NCI-H524 (cell line): ENCODE measurements at regions not wholly inside any gene's neighbourhood (a gene's known extent, or its start where the extent isn't known, plus 50 kb on each side); places are given as distances from the start of the nearest gene placed in this dataset.
A peak's percentile ranks its signal among the peaks of the same experiment; 100 is the strongest.

Experiments used
- DNase-seq, 2 experiments: peaks; one replicate each; lab custom pipeline; 2025; lab: John Stamatoyannopoulos, UW

DNA sequence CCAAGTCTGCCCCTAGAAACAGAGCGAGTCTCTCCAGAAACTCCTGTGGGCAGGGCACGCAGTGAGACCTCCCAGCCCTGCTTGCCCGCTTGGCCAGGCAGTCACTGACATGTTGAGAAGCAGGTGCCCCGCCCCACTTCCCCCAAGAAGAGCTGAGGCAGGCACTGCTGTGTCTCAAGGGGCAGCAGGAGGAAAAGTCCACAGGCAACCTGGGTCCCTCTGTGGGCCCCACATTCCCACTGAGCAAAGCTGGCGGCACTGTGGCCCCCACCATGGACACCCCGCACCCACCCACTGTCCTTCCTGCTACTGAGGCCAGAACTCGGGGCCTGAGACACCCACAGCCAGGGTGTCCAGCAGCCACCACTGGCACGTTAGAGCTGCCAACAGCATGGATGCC is 137.3 kb upstream of the NKX1-1 start:
- no peak for DNase-seq

DNA sequence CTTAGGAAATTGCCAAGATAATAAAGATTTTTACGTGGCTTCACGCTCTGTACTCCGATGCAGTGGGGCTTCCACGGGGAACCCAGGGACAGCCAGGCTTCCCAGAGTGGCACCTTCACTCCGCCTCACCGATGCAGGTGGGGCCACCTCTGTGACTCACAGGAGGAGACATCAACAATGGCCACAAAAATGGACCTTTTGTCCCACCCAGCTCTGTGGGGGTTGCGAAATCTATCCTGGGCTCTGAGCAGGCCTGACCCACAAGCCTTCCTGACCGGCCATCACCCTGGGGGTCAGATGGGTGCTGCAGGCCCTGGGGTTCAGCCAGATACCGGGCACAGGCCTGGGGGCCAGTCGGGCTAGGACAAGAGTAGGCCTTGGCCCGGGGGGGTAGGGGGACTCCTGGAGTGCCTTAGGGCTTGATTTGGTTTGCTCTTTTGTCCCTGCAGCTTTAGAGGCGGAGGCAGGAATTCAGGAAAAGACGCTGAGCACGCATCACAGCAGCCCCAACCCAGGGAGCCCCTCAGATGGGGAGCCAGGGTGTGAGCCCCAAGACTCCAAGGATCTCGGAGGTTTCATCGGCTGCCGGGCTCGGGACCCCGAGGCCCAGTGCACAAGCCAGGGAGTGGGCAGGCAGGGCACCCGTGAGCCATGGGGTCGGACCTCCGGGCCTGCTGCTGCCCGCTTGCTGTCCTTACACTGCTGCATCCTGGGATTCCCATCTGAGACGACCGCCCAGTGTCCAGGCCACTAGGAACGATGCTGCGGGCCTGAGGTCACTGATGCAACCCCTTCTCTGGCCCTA is 136.5 kb upstream of the NKX1-1 start:
- DNase-seq, result no peak

DNA sequence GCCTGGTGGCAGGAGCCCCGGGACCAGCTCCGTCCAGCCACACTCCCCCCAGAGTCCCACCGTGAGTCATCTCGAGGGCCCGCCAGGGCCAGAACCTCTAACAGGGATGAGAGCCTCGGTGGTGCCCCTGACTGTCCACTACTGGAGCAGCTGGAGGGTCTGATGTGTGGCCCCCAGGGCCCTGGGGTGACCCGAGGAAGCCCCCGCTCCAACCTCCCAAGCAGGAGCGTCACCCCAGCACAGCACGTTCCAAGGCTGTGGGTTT is 135.9 kb upstream of the NKX1-1 start:
- no peak for DNase-seq

DNA sequence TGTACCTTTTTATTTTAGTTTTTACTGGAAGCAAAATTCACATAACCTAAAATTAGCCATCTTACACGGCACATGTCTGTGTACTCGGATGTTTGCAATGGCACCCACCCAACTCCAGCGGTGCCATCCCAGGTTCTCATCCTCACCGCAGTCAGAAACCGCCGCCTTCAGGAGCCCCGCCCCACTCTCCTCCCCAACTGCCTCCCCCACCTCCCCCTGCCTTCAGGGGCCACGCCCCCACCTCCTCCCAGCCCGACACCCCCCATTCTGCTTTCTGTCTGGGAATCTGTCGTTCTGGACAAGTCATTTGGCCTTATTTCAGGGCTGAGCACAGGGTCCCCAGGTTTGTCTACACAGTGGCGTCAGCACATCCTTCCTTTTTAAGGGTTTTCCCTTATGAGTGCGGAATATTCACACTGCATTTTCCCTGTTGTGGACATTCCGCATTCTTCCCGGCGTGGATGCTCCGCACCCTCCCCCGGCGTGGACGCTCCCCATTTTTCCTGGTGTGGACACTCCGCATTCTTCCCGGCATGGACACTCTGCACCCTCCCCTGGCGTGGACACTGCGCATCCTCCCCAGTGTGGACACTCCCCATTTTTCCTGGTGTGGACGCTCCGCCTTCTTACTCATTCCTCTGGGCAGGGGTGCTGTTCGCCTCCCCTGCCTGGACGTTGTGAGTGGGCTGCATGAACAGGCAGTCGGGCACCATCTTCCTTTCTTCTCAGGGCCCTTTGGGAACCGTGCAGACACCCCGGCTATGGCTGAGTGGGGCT is 135.4 kb upstream of the NKX1-1 start:
- no peak for DNase-seq

DNA sequence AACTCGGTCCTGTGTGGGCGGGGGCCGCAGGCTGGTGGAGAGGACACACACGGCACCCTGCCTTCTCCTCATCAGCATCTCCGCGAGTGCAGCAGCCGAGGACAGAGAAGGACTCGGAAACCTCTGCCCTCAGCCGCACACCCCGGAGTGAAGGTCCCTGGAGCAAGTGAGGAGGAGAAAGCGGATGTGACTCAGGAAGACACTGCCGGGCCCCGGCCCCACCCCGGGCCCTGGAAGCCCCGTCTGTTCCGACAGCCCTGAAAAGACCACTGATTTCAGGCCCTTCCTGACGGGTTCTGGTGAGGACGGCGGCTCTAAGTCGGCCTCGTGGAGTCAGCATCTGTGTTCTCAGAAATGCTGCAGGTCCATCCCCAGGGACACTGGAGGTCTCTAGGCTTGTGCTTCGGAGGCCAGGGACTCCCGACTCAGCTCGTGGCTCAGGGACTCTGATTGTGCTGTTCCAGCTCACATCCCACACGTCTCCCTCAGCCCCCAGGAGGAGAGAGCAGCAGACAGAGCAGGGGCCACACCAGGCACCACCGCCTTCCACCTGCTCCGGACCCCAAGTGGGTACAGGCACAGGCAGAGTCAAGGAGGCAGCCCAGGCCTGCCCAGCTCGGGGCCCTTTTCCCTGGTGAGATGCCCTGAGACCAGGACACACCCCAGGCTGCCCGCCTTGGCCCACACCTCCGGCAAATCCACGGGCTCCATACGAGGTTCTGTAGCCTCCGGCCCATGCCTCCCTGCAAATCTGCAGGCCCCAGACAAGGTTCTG is 134.5 kb upstream of the NKX1-1 start:
- no peak for DNase-seq

DNA sequence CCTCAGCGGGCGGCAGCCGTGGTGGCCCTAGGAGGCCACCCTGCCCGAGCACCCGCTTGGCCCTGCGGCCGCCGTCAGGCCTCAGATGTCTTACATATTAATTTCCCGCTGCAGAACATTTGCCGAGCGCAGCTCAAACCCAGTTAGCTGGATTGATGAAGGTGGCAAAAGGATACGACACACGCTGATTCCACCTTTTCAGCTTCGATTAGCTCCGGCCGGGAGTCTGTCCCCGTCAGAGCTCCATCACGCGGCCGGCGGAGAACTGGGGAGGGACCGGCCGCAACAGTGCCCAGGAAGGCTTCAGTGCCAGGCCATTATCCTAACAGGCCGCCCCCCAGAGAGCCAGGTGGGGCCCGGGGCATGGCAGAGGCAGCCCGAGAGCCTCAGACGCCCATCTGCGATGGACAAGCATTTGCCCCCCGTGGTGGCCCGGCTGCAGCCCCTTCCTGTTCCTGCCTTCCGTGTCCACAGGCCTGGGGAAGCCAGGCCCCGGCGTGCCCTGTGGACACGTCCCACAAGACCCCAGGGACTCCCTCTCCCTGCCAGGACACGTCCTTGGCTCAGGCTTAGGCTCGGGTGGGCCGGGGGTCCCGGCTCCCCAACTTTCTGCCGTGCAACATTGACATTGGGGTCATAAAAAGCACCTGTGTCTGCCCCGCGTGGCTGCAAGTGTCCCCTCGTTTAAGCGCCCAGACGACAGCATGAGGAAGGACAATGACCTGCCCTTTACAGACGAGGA is 133.8 kb upstream of the NKX1-1 start:
- DNase-seq, result no peak

DNA sequence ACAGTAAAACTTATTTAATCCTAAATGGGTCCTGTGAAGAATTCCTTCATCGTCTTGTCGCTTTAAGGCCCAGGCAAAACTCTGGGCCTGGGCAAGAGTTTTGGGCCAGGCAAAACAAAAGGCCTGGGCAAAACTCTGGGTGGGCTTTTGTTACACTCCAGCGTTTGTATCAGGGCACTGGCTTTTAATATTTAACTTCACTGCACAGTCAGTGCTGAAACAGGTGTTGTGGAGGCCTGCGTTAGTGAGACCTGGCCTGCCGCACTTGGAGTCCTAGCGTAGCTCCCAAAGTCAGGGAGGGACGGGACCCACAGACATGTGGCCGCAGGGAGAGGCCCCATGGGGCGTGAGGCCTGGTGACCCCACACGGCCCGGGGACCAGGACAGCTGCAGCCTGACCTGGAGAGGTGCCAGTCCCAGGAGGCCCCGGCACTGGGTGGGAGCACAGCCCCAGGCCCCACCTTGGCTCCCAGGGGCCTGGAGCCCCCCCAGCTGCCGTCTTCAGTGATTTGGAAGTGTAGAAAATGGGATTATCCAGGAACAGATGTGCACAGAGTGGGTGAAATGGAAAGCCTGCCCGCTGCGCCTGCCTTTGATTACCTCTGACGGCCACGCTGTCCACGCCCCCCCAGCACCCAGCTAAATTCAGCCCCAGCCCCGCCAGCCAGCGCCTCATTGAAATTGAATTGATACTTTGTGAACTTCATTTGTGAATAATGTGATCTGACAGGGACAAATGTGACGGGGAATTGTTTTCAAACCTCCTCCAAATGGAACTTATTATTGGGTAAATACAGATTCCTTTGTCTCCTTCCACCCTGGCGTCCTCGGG is 132.9 kb upstream of the NKX1-1 start:
- DNase-seq, result peak; percentile 50 to 86

DNA sequence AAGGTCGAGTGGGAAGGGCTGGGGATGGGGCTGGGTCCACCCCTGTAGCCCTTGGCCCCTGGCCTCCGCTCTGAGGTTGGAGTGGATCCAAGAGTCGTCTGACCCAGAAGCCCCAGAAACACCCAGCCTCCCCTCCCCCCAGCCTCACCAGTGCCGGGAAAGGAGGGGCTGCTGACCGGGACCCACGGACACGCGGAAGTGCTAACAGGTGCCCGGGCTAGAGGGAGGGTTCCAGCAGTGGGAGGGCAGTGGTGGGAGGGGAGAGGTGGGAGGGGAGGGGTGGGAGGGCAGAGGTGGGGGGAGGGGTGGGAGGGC is 131.8 kb upstream of the NKX1-1 start:
- DNase-seq, result no peak

DNA sequence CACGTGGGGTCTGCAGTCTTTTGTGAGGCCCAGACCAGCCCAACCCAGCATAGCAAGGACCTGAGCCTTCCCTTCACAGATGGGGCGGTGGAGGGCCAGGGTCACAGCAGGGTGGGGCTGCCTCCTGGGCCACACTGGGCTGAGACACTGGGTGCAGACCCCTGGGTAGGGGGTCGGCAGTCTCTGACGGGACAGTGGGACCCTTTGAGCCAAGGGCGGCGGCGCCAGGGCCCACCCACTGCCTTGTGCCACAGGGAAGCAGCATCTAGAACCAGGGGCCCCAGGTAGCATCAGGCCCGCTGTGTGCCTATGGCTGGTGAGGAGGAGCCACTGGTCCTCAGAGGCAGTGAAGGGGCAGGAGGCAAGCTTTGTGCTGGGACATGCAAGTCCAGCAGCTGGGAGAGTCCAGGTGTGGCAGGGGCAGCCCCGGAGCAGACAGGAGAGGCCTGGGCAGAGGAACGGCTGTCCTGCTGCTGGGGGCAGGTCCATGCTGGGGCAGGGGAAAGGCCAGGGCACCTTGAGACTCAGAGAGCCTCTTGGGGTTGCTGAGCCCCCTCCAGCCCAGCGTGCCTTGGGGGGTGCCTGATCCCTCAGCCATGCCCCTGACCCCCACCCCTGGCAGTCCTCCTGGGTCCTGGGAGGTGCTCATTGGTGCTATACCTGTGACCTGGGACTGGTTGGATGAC is 131.3 kb upstream of the NKX1-1 start:
- DNase-seq, result no peak

DNA sequence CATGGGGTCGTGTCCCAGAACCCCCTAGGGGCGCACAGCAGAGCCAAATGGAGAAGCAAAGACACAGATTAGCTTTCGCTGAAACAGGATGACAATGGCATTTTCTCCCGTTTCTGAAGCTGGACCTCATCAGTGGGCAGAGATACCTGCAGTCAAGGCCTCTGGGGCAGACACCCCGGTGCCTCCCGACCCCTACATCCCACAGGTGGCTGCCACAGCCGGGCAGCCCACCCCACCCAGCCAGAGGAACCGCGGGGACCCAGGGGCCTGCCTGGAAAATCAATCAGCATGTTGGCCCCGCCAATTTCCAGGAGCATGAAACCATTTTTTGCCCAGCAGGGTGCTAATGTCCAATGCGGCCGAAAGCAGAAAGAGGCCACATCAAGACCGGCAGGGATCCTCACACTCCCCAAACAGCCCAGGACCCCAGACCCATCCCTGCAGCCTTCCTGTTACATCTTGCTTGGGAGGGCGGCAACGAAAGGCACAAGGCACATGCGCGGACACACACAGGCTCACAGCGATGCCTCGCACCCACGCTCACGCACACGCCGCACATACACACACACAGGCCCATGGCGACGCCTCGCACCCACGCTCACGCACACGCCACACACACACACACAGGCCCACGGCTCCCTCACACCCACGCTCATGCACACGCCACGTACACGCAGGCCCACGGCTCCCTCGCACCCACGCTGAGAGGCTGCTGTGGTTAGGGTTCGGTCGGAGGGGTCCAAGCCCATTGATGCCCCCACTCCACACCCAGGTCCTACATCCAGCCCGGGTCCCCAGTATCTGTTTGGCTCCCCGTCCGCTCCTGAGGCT is 130.6 kb upstream of the NKX1-1 start:
- DNase-seq, result no peak

DNA sequence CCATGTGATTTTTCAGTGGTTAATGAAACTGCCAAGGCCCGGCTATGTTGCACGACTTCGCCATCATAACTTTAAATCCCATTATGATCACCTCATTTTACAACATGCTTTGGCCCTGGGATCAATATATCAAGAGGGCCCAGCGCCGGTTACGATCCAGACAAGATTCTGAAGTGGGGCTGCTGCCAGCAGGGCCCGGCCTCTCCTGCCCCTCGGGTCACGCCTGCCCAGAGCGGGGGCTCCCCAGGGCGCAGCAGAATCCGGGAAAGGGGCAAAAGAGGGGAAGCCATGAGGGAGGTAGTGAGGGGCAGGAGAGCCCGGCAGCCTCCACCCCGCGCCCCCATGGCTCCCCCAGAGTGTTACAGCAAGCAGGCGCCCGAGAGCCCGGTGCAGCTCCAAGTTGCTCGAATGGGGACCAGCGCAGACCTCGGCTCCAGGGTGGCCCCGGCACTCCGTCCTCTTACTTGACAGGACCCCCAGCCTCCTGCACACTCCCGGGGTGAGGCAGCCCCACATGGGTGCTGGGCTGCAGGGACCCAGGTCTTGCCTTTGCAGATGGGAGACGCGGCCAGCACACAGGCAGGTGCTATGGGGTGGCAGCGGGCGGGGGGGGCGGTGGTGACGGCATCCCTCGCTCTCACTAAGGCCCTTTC is 129.8 kb upstream of the NKX1-1 start:
- DNase-seq, result no peak

DNA sequence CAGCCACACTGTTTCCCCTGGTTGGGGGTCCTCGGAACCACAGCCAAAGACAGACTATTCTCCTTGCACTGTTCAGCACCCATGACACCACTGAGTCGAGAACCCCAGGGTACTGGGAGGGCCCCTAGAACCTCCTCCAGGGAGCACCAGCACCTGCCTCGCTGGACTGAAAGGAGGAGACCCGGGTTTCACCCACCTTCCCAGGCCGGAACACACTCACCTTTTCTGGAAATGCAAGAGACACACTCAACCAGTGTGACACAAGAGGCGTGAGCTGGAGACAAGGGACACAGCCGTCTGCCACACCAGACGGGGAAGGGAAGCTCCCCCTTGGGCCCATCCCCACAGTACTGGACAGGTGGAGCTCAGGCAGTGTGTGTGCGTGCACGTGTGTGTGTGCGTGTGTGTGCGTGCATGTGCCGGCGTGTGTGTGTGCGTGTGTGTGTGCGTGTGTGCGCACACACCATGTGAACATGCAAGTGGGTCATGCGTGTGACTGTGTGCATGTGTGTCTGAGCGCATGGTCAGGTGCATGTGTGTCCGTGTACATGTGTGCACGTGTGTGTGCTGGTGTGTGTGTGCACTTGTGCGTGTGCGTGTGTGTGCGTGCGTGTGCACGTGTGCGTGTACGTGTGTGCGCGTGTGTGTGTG is 128.8 kb upstream of the NKX1-1 start:
- DNase-seq, result no peak

DNA sequence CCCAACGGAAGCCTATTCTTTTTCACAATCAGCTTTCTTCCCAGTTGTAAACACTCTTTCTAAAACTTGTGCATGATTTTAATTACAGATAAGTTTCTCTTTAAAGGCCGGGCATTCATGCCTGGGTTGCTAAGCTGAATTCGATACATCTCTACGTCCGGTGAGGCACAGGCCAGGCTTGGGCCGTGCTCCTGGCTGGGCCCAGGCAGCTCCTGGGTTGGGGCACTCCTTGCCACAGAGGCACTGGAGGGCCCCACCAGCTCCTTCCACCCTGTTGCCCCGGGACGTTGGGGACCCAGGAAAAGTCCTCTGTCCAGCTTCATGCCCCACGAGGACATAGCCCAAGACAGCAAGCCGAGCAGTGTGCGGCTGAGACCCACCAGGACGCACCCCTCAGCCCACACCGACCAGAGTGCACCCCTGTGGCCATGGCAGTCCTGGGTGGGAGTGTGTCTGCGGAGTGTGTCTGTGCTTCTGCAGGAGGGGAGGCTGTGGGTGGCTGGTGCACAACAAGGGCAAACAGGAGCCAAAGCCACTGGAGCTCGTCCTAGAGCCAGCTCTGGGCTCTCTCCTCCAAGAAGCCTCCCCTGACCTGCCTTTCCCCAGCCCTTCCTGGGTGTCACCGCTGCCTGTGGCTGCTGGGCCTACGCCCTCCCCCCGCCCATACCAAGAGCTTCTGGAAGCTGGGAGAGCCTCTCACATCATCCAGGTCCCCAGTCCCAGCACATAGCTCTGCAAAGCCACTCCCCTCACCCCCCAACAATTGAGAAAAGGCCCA is 128.0 kb upstream of the NKX1-1 start:
- no peak for DNase-seq

DNA sequence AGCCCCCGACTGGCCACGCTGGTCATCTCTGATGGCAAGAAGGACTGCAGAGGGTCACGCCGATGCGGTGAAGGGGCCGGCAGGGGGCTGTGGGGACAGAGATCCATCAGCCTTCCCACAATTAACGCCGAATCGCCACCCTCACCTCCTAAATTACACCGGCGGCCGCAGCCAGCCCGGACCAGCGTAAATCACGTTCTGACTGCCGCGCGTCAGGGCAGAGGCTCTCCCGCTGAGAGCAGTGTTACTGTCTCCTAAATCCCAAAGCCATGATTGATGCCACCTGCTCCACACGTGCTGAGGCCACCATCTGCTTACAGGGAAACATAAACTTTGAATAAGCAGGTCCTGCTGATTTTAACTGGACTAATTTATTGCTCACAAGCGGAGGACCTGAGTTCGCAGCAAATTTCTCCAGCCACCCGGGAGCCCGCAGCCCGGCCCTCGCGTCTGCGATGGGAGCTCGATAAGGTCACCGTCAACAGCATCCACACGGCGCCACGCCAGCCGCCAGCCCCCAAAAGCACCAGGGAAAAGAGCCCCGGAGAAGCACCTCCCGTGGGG is 127.3 kb upstream of the NKX1-1 start:
- peak; percentile 52 to 86 for DNase-seq

DNA sequence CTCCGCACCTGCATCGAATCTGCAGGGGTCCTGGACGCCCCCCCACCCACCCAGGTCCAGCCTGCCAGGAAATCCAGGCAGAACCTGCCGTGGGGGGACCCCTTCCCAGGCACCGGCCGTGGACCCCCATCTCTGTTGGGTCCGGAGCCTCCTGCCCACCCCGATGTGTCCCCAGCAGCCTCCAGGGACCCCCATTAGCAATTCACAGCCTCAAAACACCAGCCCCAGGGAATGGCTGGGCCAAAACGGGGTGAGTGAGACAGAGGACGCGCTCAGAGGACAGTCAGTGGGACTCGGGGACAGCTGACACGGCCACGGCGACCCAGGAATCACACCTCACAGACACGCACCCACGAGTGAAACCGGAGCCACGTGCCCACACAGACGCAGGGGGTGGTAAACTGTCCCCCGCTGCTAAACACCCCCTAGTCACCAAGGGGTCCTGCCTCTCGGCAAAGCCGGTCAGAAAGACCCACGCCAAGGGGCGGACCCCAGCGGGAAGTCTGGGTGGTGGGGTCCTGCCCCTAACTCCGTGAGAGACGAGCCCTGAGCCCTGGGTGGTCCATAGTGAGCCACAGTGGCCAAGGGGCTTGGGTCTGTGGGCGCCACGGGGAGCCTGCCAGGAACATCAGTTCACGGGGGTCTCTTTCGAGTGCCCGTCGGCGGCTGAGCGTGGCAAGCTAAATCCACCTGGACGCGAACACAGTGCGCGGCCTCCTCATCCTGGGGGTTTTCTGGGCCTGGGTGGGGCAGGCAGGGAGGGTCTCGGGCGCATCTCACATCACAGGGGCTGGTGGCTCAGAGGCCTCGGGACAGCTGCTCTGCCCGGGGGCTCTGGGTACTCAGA is 126.5 kb upstream of the NKX1-1 start:
- DNase-seq, result no peak

DNA sequence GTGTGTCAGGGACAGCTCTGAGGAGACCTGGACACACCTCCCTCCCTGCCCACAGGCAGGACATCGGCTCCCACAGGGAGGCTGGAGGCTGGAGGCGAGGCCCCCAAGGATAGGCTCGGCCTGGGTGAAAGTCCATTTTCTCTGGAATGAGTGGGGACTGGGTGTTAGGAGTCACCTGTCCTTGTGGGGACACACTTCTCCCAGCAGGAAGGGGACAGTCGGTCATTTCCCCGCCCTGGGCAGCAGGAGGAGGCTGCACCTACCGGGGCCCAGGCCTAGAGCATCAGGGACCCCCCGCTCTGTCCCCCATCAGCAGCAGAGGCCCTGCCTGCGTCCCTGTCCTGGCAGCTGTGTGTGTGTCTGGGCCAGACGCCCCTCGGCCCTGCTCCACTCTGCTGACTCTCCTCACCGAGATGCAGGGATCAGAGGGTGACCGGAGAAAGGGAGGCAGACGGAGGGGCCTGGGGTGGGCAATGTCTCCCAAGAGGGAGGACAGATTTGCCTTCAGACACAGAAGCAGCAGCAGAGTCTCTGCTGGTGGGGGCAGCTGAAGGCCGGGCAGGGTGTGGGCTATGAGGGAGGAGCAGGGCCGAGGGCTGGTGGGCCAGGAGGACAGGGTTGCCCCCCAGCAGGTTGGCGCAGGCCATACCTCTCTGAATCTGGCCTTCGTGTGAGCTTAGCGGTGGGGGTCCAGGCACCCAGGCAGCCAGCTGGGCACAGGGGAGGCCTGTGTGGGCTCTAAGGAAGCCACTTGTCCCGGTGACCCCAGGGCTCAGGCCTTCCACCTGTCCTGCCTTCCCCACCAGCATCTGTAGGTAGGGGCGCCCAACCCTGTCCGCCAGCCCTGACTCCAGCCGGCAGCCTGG is 125.7 kb upstream of the NKX1-1 start:
- no peak for DNase-seq
